HCT116 (cell line): ENCODE measurements at regions not wholly inside any gene's neighbourhood (a gene's known extent, or its start where the extent isn't known, plus 50 kb on each side); places are given as distances from the start of the nearest gene placed in this dataset.

ENCODE experiments used
- ATAC-seq: fragments of 200-7000 bp; cut with Tn5 transposase; 2 replicates; pipeline ENCODE4 v1.9.1; 2020; ENCODE audit warnings: mild to moderate bottlenecking, moderate library complexity
- BruUV-seq: library from RNA; stranded (reverse); fragments of 400-500 nt; replicated peaks from 2 replicates; lab custom pipeline; 2021; lab: Mats Ljungman, UMichigan
- CTCF ChIA-PET: fragments of 300-600 bp; sonication (Branson Sonifier 250); formaldehyde crosslinking; loops from one replicate; lab custom pipeline; 2021; ENCODE audit warnings: antibody characterized with exemption; lab: Charles Lee
- POLR2A ChIA-PET: fragments of 300-600, 350-600 bp; sonication (Branson Sonifier 250); formaldehyde crosslinking; loops from one replicate; lab custom pipeline; 2021; ENCODE audit warnings: antibody characterized with exemption; lab: Charles Lee
- RAD21 ChIA-PET, 2 experiments: fragments of 300-600 bp; sonication (Branson Sonifier 250); formaldehyde crosslinking; loops; one replicate each; lab custom pipeline; 2023; ENCODE audit warnings: low total read pairs in 2 of 2; ENCODE audit not compliant: uncharacterized antibody in 2 of 2, unreplicated experiment in 2 of 2, low non-redundant PET in 1 of 2; lab: Charles Lee
- DNase-seq: peaks from one replicate; pipeline ENCODE4 v3.0.0-alpha.2; 2010; ENCODE audit warnings: low read depth, low spot score
- H2AFZ ChIP-seq: fragments of 200-600 bp; shearing (Covaris generic), sonication (generic); 2 replicates; pipeline ENCODE4 v1.6.1; 2017; ENCODE audit warnings: low read depth, mixed run types, mixed read lengths, antibody characterized with exemption, low read length; ENCODE audit not compliant: poor library complexity, severe bottlenecking
- H3K27ac ChIP-seq: 2 replicates; pipeline ENCODE4 v1.5.1; 2012; ENCODE audit warnings: low read depth, low read length
- H3K27me3 ChIP-seq: fragments of 200-600 bp; sonication (generic); 2 replicates; pipeline ENCODE4 v1.6.1; 2016; ENCODE audit warnings: mixed run types, low read length, mixed read lengths; ENCODE audit not compliant: insufficient read depth
- H3K36me3 ChIP-seq, 2 experiments: fragments of 200-500 bp in 1 of 2; fragments of 200-600 bp in 1 of 2; sonication (Bioruptor generic) in 1 of 2; sonication (generic) in 1 of 2; 2 replicates each; pipeline versions ENCODE4 v1.5.1 to v1.6.1; 2014 to 2016; ENCODE audit warnings: low read length in 2 of 2, inconsistent platforms in 1 of 2, mixed read lengths in 1 of 2, mixed run types in 1 of 2; ENCODE audit not compliant: insufficient read depth in 2 of 2, control insufficient read depth in 1 of 2
- H3K4me1 ChIP-seq, 2 experiments: fragments of 200-600 bp in 1 of 2; sonication (generic) in 1 of 2; 2 replicates each; pipeline versions ENCODE4 v1.5.1 to v1.6.1; 2012 to 2017; ENCODE audit warnings: low read length in 2 of 2, inconsistent platforms in 1 of 2, mild to moderate bottlenecking in 1 of 2, mixed read lengths in 1 of 2, mixed run types in 1 of 2, moderate library complexity in 1 of 2; ENCODE audit not compliant: insufficient read depth in 2 of 2, control insufficient read depth in 1 of 2
- H3K4me2 ChIP-seq: fragments of 200-600 bp; sonication (generic); 2 replicates; pipeline ENCODE4 v1.6.1; 2017; ENCODE audit warnings: mixed run types, low read length, mixed read lengths
- H3K4me3 ChIP-seq, 2 experiments: fragments of 200-600 bp in 1 of 2; sonication (generic) in 1 of 2; replicated peaks in 1 of 2; 2 replicates each; pipeline ENCODE4 v1.5.1; 2011 to 2016; ENCODE audit warnings: low read length in 2 of 2, control low read depth in 1 of 2, low read depth in 1 of 2, mild to moderate bottlenecking in 1 of 2, mixed read lengths in 1 of 2, mixed run types in 1 of 2
- H3K79me2 ChIP-seq: fragments of 200-600 bp; sonication (generic); 2 replicates; pipeline ENCODE4 v1.6.1; 2017; ENCODE audit warnings: mild to moderate bottlenecking, mixed run types, low read length, moderate library complexity, mixed read lengths; ENCODE audit not compliant: insufficient read depth
- H3K9ac ChIP-seq: fragments of 200-600 bp; sonication (generic); 2 replicates; pipeline ENCODE4 v1.6.1; 2016; ENCODE audit warnings: low read length, mixed read lengths
- H3K9me2 ChIP-seq: fragments of 200-600 bp; sonication (generic), shearing (Covaris generic); 2 replicates; pipeline ENCODE4 v1.6.1; 2017; ENCODE audit warnings: mixed run types, mild to moderate bottlenecking, moderate library complexity; ENCODE audit not compliant: insufficient read depth
- H3K9me3 ChIP-seq, 2 experiments: fragments of 200-500 bp in 1 of 2; fragments of 200-600 bp in 1 of 2; sonication (Bioruptor generic) in 1 of 2; sonication (generic) in 1 of 2; 2 replicates each; pipeline ENCODE4 v1.6.1; 2014 to 2017; ENCODE audit warnings: low read length in 2 of 2, mixed read lengths in 2 of 2, inconsistent platforms in 1 of 2, low read depth in 1 of 2, mild to moderate bottlenecking in 1 of 2, mixed run types in 1 of 2, moderate library complexity in 1 of 2; ENCODE audit not compliant: control insufficient read depth in 1 of 2, insufficient read depth in 1 of 2
- H4K20me1 ChIP-seq: fragments of 200-600 bp; sonication (generic), shearing (Covaris generic); 2 replicates; pipeline ENCODE4 v1.6.1; 2017; ENCODE audit warnings: mixed run types, mild to moderate bottlenecking, moderate library complexity; ENCODE audit not compliant: insufficient read depth
- EGR1 ChIP-seq: IDR thresholded peaks from 2 replicates; pipeline ENCODE4 v1.6.1; 2012; ENCODE audit warnings: low read depth
- ELF1 ChIP-seq: IDR thresholded peaks from 2 replicates; pipeline ENCODE4 v1.6.1; 2012; ENCODE audit warnings: low read depth, borderline replicate concordance
- EZH2 ChIP-seq: fragments of 200-600 bp; sonication (generic); IDR thresholded peaks from 2 replicates; pipeline ENCODE4 v1.6.1; 2017; ENCODE audit warnings: antibody characterized with exemption, mixed run types
- FOSL1 ChIP-seq: IDR thresholded peaks from 2 replicates; pipeline ENCODE4 v1.6.1; 2012; ENCODE audit warnings: low read depth
- JUND ChIP-seq: IDR thresholded peaks from 2 replicates; pipeline ENCODE4 v1.6.1; 2012
- POLR2A ChIP-seq: IDR thresholded peaks from 2 replicates; pipeline ENCODE4 v1.7.0; 2011; ENCODE audit warnings: borderline replicate concordance; ENCODE audit not compliant: insufficient read depth, insufficient read length; ENCODE audit errors: extremely low read depth
- RAD21 ChIP-seq: IDR thresholded peaks from 2 replicates; pipeline ENCODE4 v1.6.1; 2012; ENCODE audit warnings: low read depth, mild to moderate bottlenecking
- SIN3A ChIP-seq: IDR thresholded peaks from 2 replicates; pipeline ENCODE4 v1.6.1; 2012; ENCODE audit warnings: low read depth
- SP1 ChIP-seq: IDR thresholded peaks from 2 replicates; pipeline ENCODE4 v1.6.1; 2012; ENCODE audit warnings: low read depth
- SRF ChIP-seq: IDR thresholded peaks from 2 replicates; pipeline ENCODE4 v1.6.1; 2012; ENCODE audit warnings: low read depth
- TCF7L2 ChIP-seq: IDR thresholded peaks from 2 replicates; pipeline ENCODE4 v1.7.0; 2011; ENCODE audit warnings: borderline replicate concordance, inconsistent platforms; ENCODE audit not compliant: insufficient read depth, insufficient read length; ENCODE audit errors: extremely low read depth
- YY1 ChIP-seq: IDR thresholded peaks from 2 replicates; pipeline ENCODE4 v1.6.1; 2011; ENCODE audit warnings: low read length, low read depth, moderate library complexity, mild to moderate bottlenecking; ENCODE audit not compliant: insufficient replicate concordance; ENCODE audit errors: extremely low read depth
- ZFX ChIP-seq: fragments of 450-650 bp; IDR thresholded peaks from 2 replicates; pipeline ENCODE4 v1.6.1; 2017
- ZNF274 ChIP-seq: fragments of 200-500 bp; sonication (Bioruptor generic); IDR thresholded peaks from 2 replicates; pipeline ENCODE4 v1.6.1; 2014; ENCODE audit warnings: mild to moderate bottlenecking, low read depth, low read length, inconsistent platforms
- intact Hi-C: fragments of 100-400 bp; cut with micrococcal nuclease; formaldehyde crosslinking; loops from 2 replicates; pipeline ENCODE4 v1.10.0; 2022
- TF ChIP-seq, protein P1 (sequence below): IDR thresholded peaks from 2 replicates; pipeline ENCODE4 v1.6.1; 2011; ENCODE audit warnings: mild to moderate bottlenecking, low read length, moderate library complexity; ENCODE audit not compliant: insufficient replicate concordance; ENCODE audit errors: extremely low read depth
- TF ChIP-seq, protein P2 (sequence below): IDR thresholded peaks from 2 replicates; pipeline ENCODE4 v1.6.1; 2012

DNA sequence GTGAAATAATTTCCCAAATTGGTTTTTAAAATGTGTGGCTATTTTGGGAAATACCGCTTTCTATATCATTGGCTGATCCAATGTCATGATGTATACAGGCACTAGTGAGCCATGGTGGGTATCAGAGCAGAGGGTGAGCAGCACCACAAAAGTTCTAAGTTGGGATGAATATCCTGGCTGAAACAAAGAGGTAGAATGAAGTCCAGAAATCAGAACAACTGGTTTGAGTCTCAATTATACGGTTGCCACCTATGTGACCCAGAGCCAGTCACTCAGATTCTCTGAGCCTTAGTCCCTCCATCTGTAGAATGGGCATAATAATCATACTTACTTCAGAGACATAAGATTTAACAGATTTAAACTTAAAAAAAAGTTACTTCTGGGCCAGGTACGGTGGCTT is 172.3 kb downstream of the ZFP64 start:
- DNase-seq (no peak), ATAC-seq (no peak)
- no peak overlapping the region for H2AFZ ChIP-seq
- no peak overlapping the region for H3K27ac ChIP-seq
- no peaks in the 10 kb centered on the region for H3K9me3 ChIP-seq
- no peaks in the 10 kb centered on the region for H3K9me2 ChIP-seq
- POLR2A ChIA-PET = no interaction called here
- RAD21 ChIA-PET = no interaction called here
- H3K9ac ChIP-seq = no peak overlapping the region
- no peaks in the 10 kb centered on the region for H4K20me1 ChIP-seq
- intact Hi-C loops = no loop called here
- no TSS peak for BruUV-seq
- CTCF ChIA-PET = interaction anchor here (0.7 kb wide), 1 partner anchor 109 kb away, joined by 3 read pairs; no protein-coding TSS in a partner anchor
- no peaks in the 10 kb centered on the region; a peak in 1 of 4 replicates for H3K4me1 ChIP-seq
- H3K27me3 ChIP-seq = no peaks in the 10 kb centered on the region
- no peaks in the 10 kb centered on the region for H3K36me3 ChIP-seq
- H3K4me2 ChIP-seq = no peak overlapping the region
- H3K4me3 ChIP-seq = no peak overlapping the region
- H3K79me2 ChIP-seq = no peaks in the 10 kb centered on the region
- no peak for TF ChIP-seq SP1
- no peak for TF ChIP-seq ELF1
- TF ChIP-seq POLR2A = no peak
- TF ChIP-seq TCF7L2 = no peak
- no peak for TF ChIP-seq ZNF274
- TF ChIP-seq SIN3A = no peak
- TF ChIP-seq, protein P1, sequence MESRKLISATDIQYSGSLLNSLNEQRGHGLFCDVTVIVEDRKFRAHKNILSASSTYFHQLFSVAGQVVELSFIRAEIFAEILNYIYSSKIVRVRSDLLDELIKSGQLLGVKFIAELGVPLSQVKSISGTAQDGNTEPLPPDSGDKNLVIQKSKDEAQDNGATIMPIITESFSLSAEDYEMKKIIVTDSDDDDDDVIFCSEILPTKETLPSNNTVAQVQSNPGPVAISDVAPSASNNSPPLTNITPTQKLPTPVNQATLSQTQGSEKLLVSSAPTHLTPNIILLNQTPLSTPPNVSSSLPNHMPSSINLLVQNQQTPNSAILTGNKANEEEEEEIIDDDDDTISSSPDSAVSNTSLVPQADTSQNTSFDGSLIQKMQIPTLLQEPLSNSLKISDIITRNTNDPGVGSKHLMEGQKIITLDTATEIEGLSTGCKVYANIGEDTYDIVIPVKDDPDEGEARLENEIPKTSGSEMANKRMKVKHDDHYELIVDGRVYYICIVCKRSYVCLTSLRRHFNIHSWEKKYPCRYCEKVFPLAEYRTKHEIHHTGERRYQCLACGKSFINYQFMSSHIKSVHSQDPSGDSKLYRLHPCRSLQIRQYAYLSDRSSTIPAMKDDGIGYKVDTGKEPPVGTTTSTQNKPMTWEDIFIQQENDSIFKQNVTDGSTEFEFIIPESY = no peak
- TF ChIP-seq JUND = no peak
- TF ChIP-seq FOSL1 = no peak
- TF ChIP-seq EZH2 = no peak
- TF ChIP-seq YY1 = no peak
- TF ChIP-seq EGR1 = no peak
- TF ChIP-seq, protein P2, sequence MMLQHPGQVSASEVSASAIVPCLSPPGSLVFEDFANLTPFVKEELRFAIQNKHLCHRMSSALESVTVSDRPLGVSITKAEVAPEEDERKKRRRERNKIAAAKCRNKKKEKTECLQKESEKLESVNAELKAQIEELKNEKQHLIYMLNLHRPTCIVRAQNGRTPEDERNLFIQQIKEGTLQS = no peak
- TF ChIP-seq ZFX = no peak
- no peak for TF ChIP-seq RAD21
- no peak for TF ChIP-seq SRF
